HG03135 (cell line): ENCODE measurements at regions not wholly inside any gene's neighbourhood (a gene's known extent, or its start where the extent isn't known, plus 50 kb on each side); places are given as distances from the start of the nearest gene placed in this dataset.

Experiments used
- ATAC-seq: cut with Tn5 transposase; IDR thresholded peaks from one replicate; pipeline ENCODE4 v1.9.1; 2021; ENCODE audit warnings: mild to moderate bottlenecking, moderate library complexity; ENCODE audit not compliant: unreplicated experiment

DNA sequence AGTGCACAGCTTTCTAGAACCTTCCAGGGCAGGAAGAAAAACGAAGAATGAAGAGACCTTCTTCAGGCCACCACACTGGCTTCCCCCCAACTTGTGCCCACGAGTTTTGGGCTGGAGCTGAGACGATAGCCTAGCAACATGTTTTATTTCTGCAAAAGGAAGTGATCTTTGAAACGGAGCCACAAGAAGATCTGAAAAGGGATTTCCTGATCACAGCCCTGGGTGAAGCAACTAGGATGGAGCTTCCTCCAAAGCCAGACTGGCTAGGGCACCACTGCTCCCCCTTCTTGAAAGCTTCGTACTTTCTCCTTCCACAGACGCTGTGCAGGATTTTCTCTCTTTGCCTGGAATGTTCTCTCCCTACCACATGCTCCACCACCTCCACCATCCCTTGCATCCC lies 418.3 kb downstream of the MED13L start:
- no peak for ATAC-seq

DNA sequence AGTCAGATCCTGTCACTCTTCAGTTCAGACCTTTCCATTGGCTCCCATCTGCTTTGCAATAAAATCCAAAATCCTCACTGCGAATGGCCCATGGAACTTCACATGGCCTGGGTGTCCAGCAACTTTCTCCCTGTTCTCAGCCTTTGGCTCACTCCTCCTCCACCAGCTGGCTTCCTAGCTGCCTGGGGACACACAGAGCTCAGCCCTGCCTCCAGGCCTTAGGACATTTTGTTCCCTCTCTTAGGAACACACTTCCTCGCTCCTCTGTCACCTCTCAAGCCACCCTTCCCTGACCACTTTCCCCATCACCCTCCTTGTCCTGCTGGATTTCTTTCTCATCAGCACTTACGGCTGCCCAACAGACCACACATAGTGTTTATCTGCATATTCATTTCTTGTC lies 419.6 kb downstream of the MED13L start:
- ATAC-seq: no peak

DNA sequence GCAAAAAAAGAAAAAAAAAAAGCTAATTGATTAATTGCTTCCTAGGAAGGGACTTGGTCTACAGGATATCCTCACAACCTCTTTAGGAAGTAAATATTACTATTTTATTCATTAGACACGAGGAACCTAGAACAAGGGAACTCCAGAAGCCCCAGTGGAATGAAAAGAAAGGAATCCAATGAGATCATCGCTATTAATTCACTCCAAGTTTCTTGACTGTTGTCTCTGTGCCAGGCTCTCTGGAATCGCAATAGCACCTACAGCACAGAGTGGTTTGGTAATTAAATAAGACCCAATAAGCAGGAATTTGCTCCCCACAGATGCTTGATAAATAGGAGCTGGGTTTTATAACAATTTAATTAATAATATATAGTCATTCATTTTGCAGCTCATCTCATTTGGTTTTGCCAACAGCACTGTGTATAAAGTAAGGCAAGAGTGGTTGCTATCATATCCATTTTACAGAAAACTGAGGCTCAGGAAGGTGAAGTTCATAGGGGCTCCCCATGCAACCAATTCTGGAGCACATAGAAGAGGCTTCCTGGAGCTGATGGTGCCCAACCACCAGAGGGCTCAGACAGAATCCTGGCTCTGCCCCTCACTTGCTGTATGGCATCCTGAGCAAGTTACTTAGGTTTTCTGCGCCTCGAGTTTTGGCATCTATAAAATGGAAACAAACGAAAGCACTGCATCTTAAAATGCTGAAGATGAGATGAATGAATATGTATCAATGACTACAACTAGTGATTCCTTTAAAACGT lies 420.2 kb downstream of the MED13L start:
- ATAC-seq: no peak

DNA sequence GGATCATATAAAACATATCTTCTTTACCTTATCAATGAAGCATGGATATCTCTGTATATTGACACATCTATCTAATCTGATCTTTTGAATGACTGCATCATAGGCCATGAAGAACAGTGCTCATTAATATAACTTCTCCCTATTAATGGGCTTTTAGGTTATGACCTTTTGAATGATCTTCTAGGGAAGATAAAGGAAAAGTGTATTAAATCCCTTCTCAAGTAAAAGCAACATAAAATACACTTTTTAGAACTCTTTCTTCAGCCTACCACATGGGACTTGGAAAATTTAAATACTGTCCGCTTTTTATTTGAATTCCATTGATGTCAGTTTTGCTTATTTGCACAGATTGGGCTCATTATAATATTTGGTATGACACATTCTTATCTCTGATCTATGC lies 425.4 kb downstream of the MED13L start:
- ATAC-seq: no peak

DNA sequence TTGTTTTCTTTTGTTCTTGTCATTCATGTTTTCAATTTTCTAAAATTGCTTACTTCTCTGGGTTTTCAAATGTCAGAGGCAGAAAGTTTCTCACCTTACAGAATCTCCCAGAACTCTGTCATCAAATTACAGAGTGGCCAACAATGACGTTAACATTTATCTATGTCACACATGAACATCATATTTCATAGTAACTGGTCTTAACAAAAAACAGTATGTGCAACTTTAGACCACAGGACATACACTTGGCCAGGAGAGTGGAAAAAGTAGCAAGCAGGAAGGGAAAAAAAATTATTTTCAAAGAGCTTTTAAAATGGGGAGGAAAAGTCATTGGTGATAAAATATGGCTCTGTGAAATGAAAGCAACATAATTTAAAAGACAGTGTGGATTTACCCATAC lies 426.5 kb downstream of the MED13L start:
- no peak for ATAC-seq

DNA sequence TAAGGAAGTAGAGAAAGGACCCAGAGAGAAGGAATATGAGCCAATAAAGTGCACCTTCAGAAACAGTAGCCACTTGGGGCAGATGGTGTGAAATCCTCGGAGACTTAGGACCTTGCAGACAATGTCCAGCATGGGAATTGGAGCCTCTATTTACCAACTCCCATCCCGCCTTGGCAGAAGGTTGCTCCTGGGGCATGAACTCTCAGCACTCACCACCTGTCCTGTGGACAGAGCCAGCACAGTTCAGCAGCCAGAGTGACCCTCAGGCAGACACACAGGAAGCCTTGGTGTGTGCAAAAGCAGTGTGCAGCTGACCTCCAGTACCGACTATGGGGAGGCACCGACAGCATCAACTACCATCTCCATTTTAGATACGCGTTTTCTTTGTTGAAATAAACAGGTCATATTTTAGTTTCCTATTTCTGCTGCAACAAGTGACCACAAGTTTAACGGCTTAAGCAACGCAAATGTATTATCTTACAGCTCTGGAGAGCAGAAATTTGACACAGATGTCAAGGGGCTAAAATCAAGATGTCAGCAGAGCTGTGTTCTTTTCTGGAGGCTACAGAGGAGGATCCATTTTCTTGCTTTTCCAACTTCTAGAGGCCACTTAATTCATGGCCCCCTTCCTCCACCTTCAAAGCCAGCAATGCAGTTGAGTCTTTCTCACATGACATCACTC lies 428.1 kb downstream of the MED13L start:
- no peak for ATAC-seq

DNA sequence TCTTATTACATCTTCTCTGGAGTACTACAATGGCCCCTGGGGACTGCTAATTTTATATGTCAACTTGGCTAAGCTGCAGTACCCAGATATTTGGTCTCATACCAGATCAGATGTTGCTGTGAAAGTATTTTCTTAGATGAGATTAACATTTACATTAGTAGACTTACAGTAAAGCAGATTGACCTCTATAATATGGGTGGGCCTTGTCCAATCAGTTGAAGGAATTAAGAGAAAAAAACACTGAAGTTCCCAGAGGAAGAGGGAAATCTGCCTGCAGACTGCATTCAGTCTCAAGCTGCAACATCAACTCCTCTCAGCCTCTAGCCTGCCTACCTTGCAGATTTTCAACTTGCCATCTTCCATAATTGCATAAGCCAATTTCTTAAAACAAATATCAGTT lies 430.1 kb downstream of the MED13L start:
- no peak for ATAC-seq

DNA sequence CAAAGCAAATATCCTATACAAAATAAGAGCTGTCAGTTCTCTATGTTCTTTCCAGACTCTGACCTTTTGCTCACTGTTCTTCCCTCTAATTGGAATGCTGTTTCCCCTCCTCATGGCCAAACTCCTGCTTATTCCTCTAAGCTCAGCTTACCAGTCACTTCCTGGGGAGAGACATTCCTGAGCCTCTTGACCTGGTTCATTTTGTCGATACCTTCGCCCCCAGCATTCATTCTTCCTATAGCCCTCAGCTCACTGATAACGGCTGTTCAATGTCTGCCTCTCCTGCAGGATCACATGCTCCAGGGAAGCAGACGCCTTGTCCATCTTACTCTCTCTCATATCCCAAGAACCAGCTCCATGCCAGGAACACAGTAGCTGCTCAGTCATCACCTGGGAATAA lies 431.0 kb downstream of the MED13L start:
- ATAC-seq: no peak

DNA sequence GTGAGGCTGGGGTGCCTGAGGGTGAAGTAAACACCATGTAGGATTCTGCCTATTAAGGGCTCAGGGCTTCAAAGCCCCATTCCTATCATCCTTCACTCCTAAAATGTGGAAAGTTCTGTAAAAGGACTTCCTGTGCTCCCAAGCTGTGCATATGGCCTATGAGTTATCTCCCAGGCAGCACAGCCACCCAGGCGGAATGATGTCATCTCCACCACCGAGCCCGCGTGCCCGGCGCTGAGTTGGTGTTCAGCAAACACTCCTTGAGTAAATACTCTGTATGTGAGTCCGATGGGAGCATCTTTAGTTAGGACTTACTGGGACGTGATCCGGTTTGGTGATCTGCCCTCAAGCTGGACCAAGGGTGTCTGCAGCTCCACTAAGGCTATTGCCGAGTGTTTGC lies 437.3 kb downstream of the MED13L start:
- ATAC-seq: no peak

DNA sequence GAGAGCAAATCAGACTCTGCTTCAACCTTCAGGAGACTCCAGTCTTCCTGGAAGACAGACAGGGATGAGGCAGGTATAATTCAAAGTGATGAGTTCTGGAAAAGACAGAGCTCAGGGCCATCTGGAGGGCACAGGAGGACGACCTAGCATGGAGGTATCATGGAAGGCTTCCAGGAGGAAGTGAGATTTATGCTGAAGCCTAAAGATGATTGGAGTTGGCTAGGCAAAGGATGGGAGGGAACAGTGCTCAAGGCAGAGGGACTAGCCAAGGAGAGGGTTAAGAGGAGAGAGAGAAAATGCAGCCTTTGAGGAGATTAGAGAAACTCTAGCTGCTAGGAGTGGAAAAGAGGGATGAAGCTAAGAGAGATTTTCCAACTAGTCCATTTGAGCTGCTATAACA lies 438.5 kb downstream of the MED13L start:
- ATAC-seq: no peak

DNA sequence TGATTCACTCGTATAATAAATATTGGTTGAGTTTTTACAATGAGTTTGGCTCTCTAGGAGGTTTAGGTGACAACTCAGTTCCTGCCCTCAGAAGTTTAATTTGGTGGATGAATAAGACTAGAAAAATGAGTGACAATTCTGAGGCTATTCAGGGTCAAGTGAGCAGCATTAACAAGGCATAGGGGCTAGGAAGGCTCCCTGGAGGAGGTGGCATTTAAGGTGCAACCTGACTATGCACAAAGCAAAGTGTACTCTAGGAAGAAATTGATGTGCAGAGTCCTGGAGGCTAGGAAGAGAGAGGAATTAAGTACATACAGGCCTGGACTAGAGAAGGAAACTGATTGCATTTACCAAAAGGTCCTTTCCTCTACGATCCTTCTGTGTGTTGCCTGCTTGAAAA lies 440.3 kb downstream of the MED13L start:
- ATAC-seq: no peak

DNA sequence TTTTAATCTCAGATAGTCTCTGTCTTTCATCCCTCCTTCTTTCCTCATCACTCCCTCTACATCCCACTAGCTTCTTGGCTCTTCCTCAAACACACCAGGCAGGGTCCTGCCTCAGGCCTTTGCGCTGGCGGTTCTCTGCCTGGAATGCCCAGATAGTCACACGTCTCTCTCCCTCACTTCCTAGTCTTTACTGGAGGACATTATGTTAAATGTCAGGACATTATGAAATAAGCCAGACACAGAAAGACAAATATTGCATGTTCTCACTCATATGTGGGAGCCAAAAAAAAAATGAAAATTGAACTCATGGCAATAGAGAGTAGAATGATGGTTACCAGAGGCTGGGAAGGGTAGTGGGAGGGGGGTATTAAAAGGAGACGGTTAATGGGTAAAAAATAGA lies 442.0 kb downstream of the MED13L start:
- ATAC-seq: no peak

DNA sequence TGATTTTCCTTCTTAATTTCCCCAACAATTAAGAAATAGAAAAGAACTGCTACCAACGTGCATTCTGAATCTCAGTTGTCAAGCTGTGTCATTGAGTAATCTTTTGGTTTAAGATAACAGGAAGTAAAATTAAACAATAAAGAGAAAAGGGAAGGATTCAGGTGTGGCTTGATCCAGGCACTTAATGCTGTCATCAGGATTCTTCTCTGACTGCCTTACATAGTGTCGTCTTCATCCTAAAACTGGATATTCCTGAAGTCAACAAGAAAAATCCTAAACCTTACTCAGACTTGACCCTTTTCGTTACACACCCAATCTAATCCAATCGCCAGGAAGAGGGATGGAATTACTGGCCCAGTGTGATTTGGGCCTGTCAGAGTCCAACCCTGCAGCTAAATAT lies 443.8 kb downstream of the MED13L start:
- ATAC-seq: no peak

DNA sequence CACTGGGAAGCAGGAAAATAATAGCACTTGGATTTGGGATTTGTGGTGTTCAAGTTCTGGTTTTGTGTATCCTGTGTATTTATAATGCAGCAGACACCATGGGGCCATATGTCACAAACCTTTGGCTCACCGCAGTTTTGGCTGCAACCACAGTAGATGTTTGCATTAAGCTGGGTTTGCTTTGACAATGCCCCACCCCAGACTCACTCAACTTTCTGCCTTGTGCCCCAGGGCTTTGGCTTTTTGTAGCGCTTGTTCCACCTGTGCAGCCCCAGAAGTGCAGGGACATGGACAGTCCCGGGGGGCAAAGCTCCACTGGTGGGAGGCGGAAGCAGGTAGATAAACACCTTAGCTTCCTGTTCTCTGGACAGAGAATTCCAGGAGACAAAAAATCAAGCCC lies 446.9 kb downstream of the MED13L start:
- ATAC-seq: no peak

DNA sequence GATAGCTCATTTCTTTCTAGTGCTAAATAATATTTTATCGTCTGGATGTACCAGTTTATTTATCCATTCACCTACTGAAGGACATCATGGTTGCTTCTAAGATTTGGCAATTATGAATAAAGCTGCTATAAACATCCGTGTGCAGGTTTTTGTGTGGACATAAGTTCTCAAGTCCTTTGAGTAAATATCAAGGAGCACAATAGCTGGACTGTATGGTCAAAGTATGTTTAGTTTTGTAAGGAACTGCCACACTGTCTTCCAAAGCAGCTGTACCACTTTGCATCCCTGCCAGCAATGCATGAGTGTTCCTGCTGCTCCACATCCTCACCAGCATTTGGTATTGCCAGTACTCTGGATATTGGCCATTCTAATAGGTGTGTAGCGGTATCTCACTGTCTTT lies 447.4 kb downstream of the MED13L start:
- ATAC-seq: no peak

DNA sequence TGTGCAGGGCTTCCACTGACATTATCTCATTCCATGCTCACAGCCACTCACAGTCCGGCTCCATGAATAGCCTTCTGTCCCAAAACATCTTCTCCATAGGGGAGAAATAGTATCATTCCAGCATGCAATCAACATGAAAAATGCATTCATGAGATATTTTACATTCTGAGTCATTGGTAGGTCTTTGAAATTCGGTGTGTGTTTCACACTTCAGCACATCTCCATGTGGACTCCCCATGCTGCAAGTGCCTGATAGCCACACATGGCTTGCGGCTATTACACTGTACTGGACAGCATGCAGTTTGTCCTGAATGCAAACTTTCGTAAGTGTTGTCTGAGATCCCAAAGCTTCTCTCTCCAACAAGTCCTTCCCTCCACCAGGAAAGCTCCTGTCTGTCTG lies 449.3 kb downstream of the MED13L start:
- ATAC-seq: no peak

DNA sequence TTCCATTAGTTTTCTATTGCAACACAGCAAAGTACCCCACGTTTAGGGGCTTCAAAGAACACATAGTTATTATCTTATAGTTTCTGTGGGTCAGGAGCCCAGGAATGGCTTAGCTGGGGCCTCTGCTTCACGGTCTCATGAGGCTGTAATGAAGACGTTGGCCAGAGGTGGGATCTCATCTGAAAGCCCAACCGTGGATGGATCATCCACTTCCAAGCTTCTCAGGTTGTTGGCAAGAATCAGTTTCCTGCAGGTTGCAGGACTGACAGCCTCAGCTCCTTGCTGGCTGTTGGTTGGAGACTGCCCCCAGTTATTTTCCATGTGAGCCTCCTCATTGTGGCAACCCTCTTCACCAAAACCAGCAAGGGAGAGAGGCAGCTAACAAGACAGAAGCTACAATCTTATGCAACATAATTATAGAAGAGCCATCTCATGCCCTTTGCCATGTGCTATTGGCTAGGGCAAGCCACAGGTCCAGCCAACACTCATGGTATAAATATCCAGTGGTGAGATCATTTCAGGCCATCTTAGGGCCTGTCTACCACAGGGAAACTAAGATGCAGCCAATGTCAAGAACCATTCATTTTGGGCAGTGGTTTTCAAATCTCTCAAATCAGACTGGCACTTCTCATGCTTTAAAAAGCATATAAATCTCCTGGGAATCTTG lies 452.4 kb downstream of the MED13L start:
- no peak for ATAC-seq

DNA sequence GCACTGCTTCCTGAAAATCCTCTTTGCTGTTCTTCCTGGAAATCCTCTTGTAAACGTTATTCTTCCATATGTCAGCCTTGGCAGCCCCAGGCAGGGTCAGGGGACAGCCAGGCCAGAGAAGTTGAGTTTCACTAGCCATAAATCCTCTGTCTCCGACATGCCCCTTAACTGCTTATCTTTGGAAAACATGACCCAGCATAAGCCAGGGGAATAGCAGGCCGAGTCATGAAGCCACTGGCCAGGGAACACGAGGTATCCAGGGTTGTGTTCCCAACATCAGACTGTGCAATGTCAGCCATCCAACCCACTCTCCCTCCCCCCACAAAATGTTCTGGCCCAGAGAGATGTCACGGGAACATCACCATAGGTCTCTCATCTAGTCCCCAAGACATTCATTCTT lies 453.9 kb downstream of the MED13L start:
- ATAC-seq: no peak

DNA sequence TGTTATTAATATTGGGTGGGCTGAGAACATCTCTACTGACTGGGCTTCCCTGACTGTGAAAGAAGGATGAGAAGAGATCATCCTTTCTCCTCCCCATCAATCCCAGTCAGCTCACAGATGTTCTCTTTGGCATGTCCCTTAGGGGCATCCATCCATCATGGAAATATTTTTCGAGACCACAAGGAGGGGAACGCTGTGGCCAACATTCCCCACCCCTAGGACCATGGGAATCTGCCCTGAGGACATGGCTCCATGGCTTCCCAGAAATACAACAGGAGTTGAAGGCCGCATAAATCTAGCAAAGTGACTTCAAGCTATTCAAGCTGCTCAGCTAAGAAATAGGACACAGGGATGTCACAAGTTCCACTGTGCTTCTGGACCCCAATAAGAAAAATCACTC lies 456.8 kb downstream of the MED13L start:
- no peak for ATAC-seq

DNA sequence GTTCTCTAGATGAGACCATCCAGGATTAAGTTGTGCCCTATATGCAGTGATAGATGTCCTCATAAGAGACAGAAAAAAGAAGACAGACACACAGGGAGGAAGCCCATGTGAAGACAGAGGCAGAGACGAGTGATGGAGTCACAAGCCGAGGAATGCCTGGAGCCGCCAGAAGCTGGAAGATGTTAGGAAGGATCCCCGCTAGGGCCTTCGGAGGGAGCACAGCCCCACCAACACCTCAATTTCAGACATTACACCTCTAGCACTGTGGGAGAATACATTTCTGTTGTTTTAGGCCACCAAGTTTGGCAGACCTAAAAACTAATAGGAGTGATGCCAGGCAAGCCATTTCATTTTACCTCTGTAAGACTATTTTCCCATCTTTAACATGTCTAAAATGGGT lies 458.5 kb downstream of the MED13L start:
- ATAC-seq: no peak

DNA sequence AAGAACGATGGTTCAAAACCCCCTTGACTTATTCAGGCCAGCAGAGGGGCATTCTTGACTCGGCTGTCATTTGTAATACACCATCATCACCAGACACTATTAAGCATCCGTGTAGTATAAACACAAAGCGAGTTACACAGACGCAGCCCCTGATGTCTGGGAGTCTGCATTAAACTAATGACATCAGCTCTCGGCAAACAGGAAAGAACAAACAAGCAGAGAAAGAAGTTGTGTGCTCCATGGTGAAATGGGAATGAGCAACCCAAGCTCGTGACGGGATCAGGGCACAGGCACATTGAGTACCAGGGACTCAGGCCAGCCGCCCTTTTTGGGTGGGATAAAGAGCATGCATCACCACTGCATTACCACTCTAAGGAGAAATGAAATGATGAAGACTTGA lies 460.1 kb downstream of the MED13L start:
- ATAC-seq: no peak

DNA sequence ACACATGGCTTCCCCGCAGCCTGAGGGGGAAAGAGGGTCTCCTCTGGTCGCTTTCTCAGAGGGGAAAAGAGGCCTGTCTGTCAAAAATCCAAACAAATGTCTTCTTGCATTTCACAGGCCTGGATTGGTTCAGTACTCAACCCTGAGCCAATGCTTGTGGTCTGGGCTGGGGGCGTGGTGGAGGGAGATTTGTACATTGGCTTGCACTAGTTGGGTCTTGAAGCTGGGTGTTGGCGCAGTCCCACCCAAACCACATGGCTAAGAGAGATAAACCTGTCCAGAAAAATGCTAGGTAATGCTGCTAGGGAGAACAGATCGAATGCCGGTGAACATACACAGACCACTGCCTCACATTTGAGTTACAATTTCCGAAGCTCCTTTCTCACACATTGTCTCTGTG lies 461.6 kb downstream of the MED13L start:
- no peak for ATAC-seq
